Esophagus muscularis mucosa (tissue), 4 donors: ENCODE measurements at regions not wholly inside any gene's neighbourhood (a gene's known extent, or its start where the extent isn't known, plus 50 kb on each side); places are given as distances from the start of the nearest gene placed in this dataset.

Source experiments
- DNase-seq: peaks from one replicate; pipeline ENCODE4 v3.0.0-alpha.2; 2017; ENCODE audit errors: extremely low spot score
- H3K27ac ChIP-seq, 4 donors: fragments of 200-600 bp; sonication (generic); replicated peaks in 1 of 4; 1 replicate in 3 of 4; 2 replicates in 1 of 4; pipeline ENCODE4 v1.5.1; 2016 to 2019; ENCODE audit warnings: mild to moderate bottlenecking in 1 of 4
- H3K27me3 ChIP-seq, 4 donors: fragments of 200-600 bp; sonication (generic); one replicate each; pipeline versions ENCODE4 v1.5.1 to v1.6.0; 2016 to 2019
- H3K36me3 ChIP-seq, 4 donors: fragments of 200-600 bp; sonication (generic); one replicate each; pipeline ENCODE4 v1.5.1; 2016 to 2019
- H3K4me1 ChIP-seq, 4 donors: fragments of 200-600 bp; sonication (generic); one replicate each; pipeline ENCODE4 v1.5.1; 2016 to 2019
- H3K4me3 ChIP-seq, 4 donors: fragments of 200-600 bp; sonication (generic); 1 replicate in 2 of 4; 2 replicates in 2 of 4; pipeline ENCODE4 v1.5.1; 2016 to 2019; ENCODE audit warnings: mild to moderate bottlenecking in 4 of 4, moderate library complexity in 1 of 4
- H3K9me3 ChIP-seq, 4 donors: fragments of 200-600 bp; sonication (generic); 1 replicate in 3 of 4; 2 replicates in 1 of 4; pipeline ENCODE4 v1.5.1; 2016 to 2019
- CTCF ChIP-seq, 3 experiments: fragments of 200-600 bp in 2 of 3; fragments of 450-650 bp in 1 of 3; sonication (generic) in 2 of 3; IDR thresholded peaks; one replicate each; pipeline ENCODE4 v1.5.1; 2017 to 2019; ENCODE audit warnings: antibody characterized with exemption in 3 of 3, mild to moderate bottlenecking in 2 of 3, moderate library complexity in 1 of 3
- EP300 ChIP-seq: sonication (generic); formaldehyde crosslinking; IDR thresholded peaks from one replicate; pipeline ENCODE4 v1.6.1; 2017; ENCODE audit warnings: antibody characterized with exemption
- POLR2A ChIP-seq: fragments of 450-650 bp; IDR thresholded peaks from one replicate; pipeline ENCODE4 v1.6.1; 2017; ENCODE audit warnings: antibody characterized with exemption, moderate library complexity, mild to moderate bottlenecking, low read depth
- POLR2AphosphoS5 ChIP-seq, 2 donors: sonication (generic); formaldehyde crosslinking; IDR thresholded peaks; one replicate each; pipeline ENCODE4 v1.6.1; 2017; ENCODE audit warnings: antibody characterized with exemption in 2 of 2
- WGBS: methylation state at CpG from one replicate; pipeline ENCODE4 v1.1.5; 2018; 5-methylcytosine and 5-hydroxymethylcytosine counted together
- intact Hi-C: fragments of 100-400 bp; cut with DNase I; formaldehyde crosslinking; loops from one replicate; pipeline ENCODE4 v1.15.1; 2023

- no peak overlapping the region for H3K4me3 ChIP-seq
- H3K27me3 ChIP-seq: no peaks in the 10 kb centered on the region
- no peaks in the 10 kb centered on the region for H3K36me3 ChIP-seq
- no peak overlapping the region for H3K27ac ChIP-seq
- H3K9me3 ChIP-seq: no peaks in the 10 kb centered on the region
- intact Hi-C loops: no loop called here
- TF ChIP-seq POLR2A: no peak
- TF ChIP-seq EP300: no peak
- TF ChIP-seq POLR2AphosphoS5 (IDR thresholded peaks at IDR 0.05): no peak
- no peak for TF ChIP-seq CTCF (IDR thresholded peaks at IDR 0.05)
- DNase-seq: peak; percentile 81
- H3K4me1 ChIP-seq: no peaks in the 10 kb centered on the region
- 33% methylated on average over 2 of the region's 2 CpGs for whole genome bisulfite sequencing
Measured at GRCh38 chr20:39623584-39624234, 661.6 kb downstream of the DHX35 start.

GRCh38 chr20:39619271-39619785, 657.2 kb downstream of the DHX35 start:
- no peak overlapping the region for H3K27ac ChIP-seq
- intact Hi-C loops: no loop called here
- no peaks in the 10 kb centered on the region for H3K4me1 ChIP-seq
- TF ChIP-seq POLR2A (no peak), EP300 (no peak), POLR2AphosphoS5 (IDR thresholded peaks at IDR 0.05) (no peak), CTCF (IDR thresholded peaks at IDR 0.05) (no peak)
- H3K9me3 ChIP-seq: no peaks in the 10 kb centered on the region
- 88% methylated on average over 1 of the region's 1 CpG for WGBS
- H3K27me3 ChIP-seq: no peaks in the 10 kb centered on the region
- H3K4me3 ChIP-seq: no peak overlapping the region
- H3K36me3 ChIP-seq: no peaks in the 10 kb centered on the region
- DNase-seq: peak; percentile 29

GRCh38 chr20:39611901-39612300, 649.8 kb downstream of the DHX35 start:
- no peaks in the 10 kb centered on the region for H3K27me3 ChIP-seq
- no peaks in the 10 kb centered on the region for H3K4me1 ChIP-seq
- H3K4me3 ChIP-seq: no peak overlapping the region
- DNase-seq: peak; percentile 45
- H3K27ac ChIP-seq: no peak overlapping the region
- no peaks in the 10 kb centered on the region for H3K36me3 ChIP-seq
- WGBS: 75% methylated on average over 3 of the region's 3 CpGs
- TF ChIP-seq EP300: no peak
- no peak for TF ChIP-seq CTCF (IDR thresholded peaks at IDR 0.05)
- TF ChIP-seq POLR2AphosphoS5 (IDR thresholded peaks at IDR 0.05): no peak
- TF ChIP-seq POLR2A: no peak
- H3K9me3 ChIP-seq: peaks cover 0 to 6% (median 3%) of the 10 kb centered on the region in 4 donors
- intact Hi-C loops: no loop called here

GRCh38 chr20:39607141-39607540, 645.0 kb downstream of the DHX35 start:
- TF ChIP-seq CTCF (IDR thresholded peaks at IDR 0.05) (no peak), POLR2AphosphoS5 (IDR thresholded peaks at IDR 0.05) (no peak), POLR2A (no peak), EP300 (no peak)
- intact Hi-C loops: no loop called here
- Histone ChIP-seq H3K36me3 (no peaks in the 10 kb centered on the region), H3K27me3 (no peaks in the 10 kb centered on the region), H3K4me1 (no peaks in the 10 kb centered on the region), H3K4me3 (no peak overlapping the region), H3K9me3 (peaks cover 0 to 6% (median 3%) of the 10 kb centered on the region in 4 donors), H3K27ac (no peak overlapping the region)
- DNase-seq: no peak
- WGBS: 48% methylated on average over 1 of the region's 1 CpG

- TF ChIP-seq POLR2A (no peak), CTCF (IDR thresholded peaks at IDR 0.05) (no peak), EP300 (no peak), POLR2AphosphoS5 (IDR thresholded peaks at IDR 0.05) (no peak)
- intact Hi-C loops: no loop called here
- Histone ChIP-seq H3K27me3 (no peaks in the 10 kb centered on the region), H3K4me1 (no peaks in the 10 kb centered on the region), H3K4me3 (no peak overlapping the region), H3K9me3 (peaks cover 0 to 6% (median 2%) of the 10 kb centered on the region in 4 donors), H3K27ac (no peak overlapping the region), H3K36me3 (no peaks in the 10 kb centered on the region)
- no peak for DNase-seq
- WGBS: 55% methylated on average over 3 of the region's 3 CpGs
Measured at GRCh38 chr20:39605908-39606307, 643.8 kb downstream of the DHX35 start.
